ENCODE measurements at regions not wholly inside any gene's neighbourhood (a gene's known extent, or its start where the extent isn't known, plus 50 kb on each side); places are given as distances from the start of the nearest gene placed in this dataset.

GRCh38 chr17:70882504-70882903 is 713.2 kb downstream of the KCNJ2 start:
- no peak for DNase-seq

- DNase-seq: no peak
Measured at GRCh38 chr17:70886648-70887047, 717.3 kb downstream of the KCNJ2 start.

- no peak for DNase-seq
Measured at GRCh38 chr17:70888324-70888723, 719.0 kb downstream of the KCNJ2 start.

- no peak for DNase-seq
Measured at GRCh38 chr17:70891306-70891705, 722.0 kb downstream of the KCNJ2 start.

- DNase-seq: no peak
Measured at GRCh38 chr17:70892527-70892926, 723.2 kb downstream of the KCNJ2 start.

GRCh38 chr17:70896843-70897242 is 727.5 kb downstream of the KCNJ2 start:
- DNase-seq: no peak

GRCh38 chr17:70897446-70897845 is 728.1 kb downstream of the KCNJ2 start:
- no peak for DNase-seq

- DNase-seq: no peak
Measured at GRCh38 chr17:70901870-70902269, 732.5 kb downstream of the KCNJ2 start.

GRCh38 chr17:70905796-70906195 is 736.5 kb downstream of the KCNJ2 start:
- no peak for DNase-seq

GRCh38 chr17:70906808-70907207 is 737.5 kb downstream of the KCNJ2 start:
- DNase-seq: no peak

GRCh38 chr17:70912716-70913485 is 743.6 kb downstream of the KCNJ2 start:
- no peak for DNase-seq

- DNase-seq: no peak
Measured at GRCh38 chr17:70916469-70916868, 747.1 kb downstream of the KCNJ2 start.

GRCh38 chr17:70919241-70919640 is 749.9 kb downstream of the KCNJ2 start:
- DNase-seq: no peak

GRCh38 chr17:70920416-70920815 is 751.1 kb downstream of the KCNJ2 start:
- no peak for DNase-seq

GRCh38 chr17:70922268-70922667 is 752.9 kb downstream of the KCNJ2 start:
- DNase-seq: no peak

- DNase-seq: no peak
Measured at GRCh38 chr17:70924776-70925175, 755.4 kb downstream of the KCNJ2 start.

- no peak for DNase-seq
Measured at GRCh38 chr17:70929226-70929625, 759.9 kb downstream of the KCNJ2 start.

- DNase-seq: no peak
Measured at GRCh38 chr17:70934231-70934630, 764.9 kb downstream of the KCNJ2 start.

- DNase-seq: no peak
Measured at GRCh38 chr17:70934835-70935234, 765.5 kb downstream of the KCNJ2 start.

GRCh38 chr17:70936724-70937123 is 767.4 kb downstream of the KCNJ2 start:
- DNase-seq: no peak

- no peak for DNase-seq
Measured at GRCh38 chr17:70938336-70938735, 769.0 kb downstream of the KCNJ2 start.

- DNase-seq: no peak
Measured at GRCh38 chr17:70945386-70945785, 776.1 kb downstream of the KCNJ2 start.

GRCh38 chr17:70947215-70947614 is 777.9 kb downstream of the KCNJ2 start:
- DNase-seq: no peak

- no peak for DNase-seq
Measured at GRCh38 chr17:70947636-70948565, 778.6 kb downstream of the KCNJ2 start.

Measured in T-helper 1 cell (primary cell).